GM12878 (cell line): ENCODE measurements at regions not wholly inside any gene's neighbourhood (a gene's known extent, or its start where the extent isn't known, plus 50 kb on each side); places are given as distances from the start of the nearest gene placed in this dataset.

ENCODE experiments used
- ATAC-seq: fragments of 200-7000 bp; cut with Tn5 transposase; 3 replicates; pipeline ENCODE4 v1.9.1; 2020; ENCODE audit warnings: mild to moderate bottlenecking, moderate library complexity
- BruUV-seq: library from RNA; stranded (reverse); fragments of 400-500 nt; replicated peaks from 2 replicates; lab custom pipeline; 2021; lab: Mats Ljungman, UMichigan
- CTCF ChIA-PET: fragments of 300-600 bp; sonication (Branson Sonifier 250); formaldehyde crosslinking; extraction: SDS; loops from one replicate; lab custom pipeline; 2021; ENCODE audit warnings: inconsistent platforms; lab: Yijun Ruan, JAX
- POLR2A ChIA-PET: fragments of 350-600 bp; formaldehyde crosslinking; extraction: SDS; loops from one replicate; lab custom pipeline; 2021; ENCODE audit warnings: inconsistent platforms; lab: Charles Lee
- RAD21 ChIA-PET: fragments of 300-600 bp; sonication (Branson Sonifier 250); formaldehyde crosslinking; loops from one replicate; lab custom pipeline; 2023; ENCODE audit warnings: antibody characterized with exemption; ENCODE audit not compliant: unreplicated experiment; lab: Charles Lee
- SMC1A ChIA-PET: fragments of 300-600 bp; sonication (Branson Sonifier 250); formaldehyde crosslinking; loops from one replicate; lab custom pipeline; 2023; ENCODE audit not compliant: unreplicated experiment, uncharacterized antibody; lab: Charles Lee
- DNase-seq: peaks from one replicate; pipeline ENCODE4 v3.0.0-alpha.2; 2011; ENCODE audit warnings: low read depth, low spot score
- FAIRE-seq: peaks from 3 replicates; lab custom pipeline; 2011; peaks lifted over from hg19 to GRCh38; lab: Jason Lieb, UNC
- H2AFZ ChIP-seq: 2 replicates; pipeline ENCODE4 v1.6.0; 2011; ENCODE audit warnings: low read depth, low read length, control low read depth; ENCODE audit not compliant: control insufficient read depth
- H3K27ac ChIP-seq: 2 replicates; pipeline ENCODE4 v1.5.1; 2011; ENCODE audit warnings: control low read depth; ENCODE audit not compliant: control insufficient read depth, insufficient read depth
- H3K27me3 ChIP-seq, 2 experiments: replicated peaks in 1 of 2; 2 replicates each; pipeline versions ENCODE4 v1.6.0 to v1.6.1; 2011; ENCODE audit warnings: low read length in 1 of 2; ENCODE audit not compliant: control insufficient read depth in 2 of 2, insufficient read depth in 2 of 2
- H3K36me3 ChIP-seq, 2 experiments: 2 replicates each; pipeline ENCODE4 v1.5.1; 2011; ENCODE audit warnings: low read length in 1 of 2; ENCODE audit not compliant: control insufficient read depth in 2 of 2, insufficient read depth in 2 of 2
- H3K4me1 ChIP-seq: 2 replicates; pipeline ENCODE4 v1.6.1; 2011; ENCODE audit warnings: mild to moderate bottlenecking, low read length, moderate library complexity, mixed read lengths; ENCODE audit not compliant: control insufficient read depth, insufficient read depth
- H3K4me2 ChIP-seq: 2 replicates; pipeline ENCODE4 v1.6.0; 2011; ENCODE audit warnings: control low read depth; ENCODE audit not compliant: control insufficient read depth, insufficient read depth
- H3K4me3 ChIP-seq: fragments of 200-600 bp; sonication (generic); 2 replicates; pipeline ENCODE4 v1.5.1; 2016
- H3K79me2 ChIP-seq: 2 replicates; pipeline ENCODE4 v1.6.0; 2011; ENCODE audit warnings: low read length; ENCODE audit not compliant: control insufficient read depth, insufficient read depth
- H3K9ac ChIP-seq: 2 replicates; pipeline ENCODE4 v1.8.0; 2011; ENCODE audit warnings: low read length, control low read depth, mixed read lengths; ENCODE audit not compliant: control insufficient read depth, insufficient read depth
- H3K9me3 ChIP-seq: replicated peaks from 3 replicates; pipeline ENCODE4 v1.5.1; 2011; ENCODE audit warnings: mild to moderate bottlenecking, low read length; ENCODE audit not compliant: control insufficient read depth, insufficient read depth
- H4K20me1 ChIP-seq: 2 replicates; pipeline ENCODE4 v1.6.0; 2011; ENCODE audit not compliant: control insufficient read depth, insufficient read depth
- BRCA1 ChIP-seq: IDR thresholded peaks from 2 replicates; pipeline ENCODE4 v1.6.1; 2011; ENCODE audit warnings: low read depth, low read length, improper control_type of control experiment
- CBX5 ChIP-seq: sonication (generic); IDR thresholded peaks from 2 replicates; pipeline ENCODE4 v1.6.1; 2016; ENCODE audit warnings: low read depth, moderate library complexity, mild to moderate bottlenecking, inconsistent platforms
- HSF1 ChIP-seq: fragments of 150-350 bp; IDR thresholded peaks from 2 replicates; pipeline ENCODE4 v1.6.1; 2014; ENCODE audit warnings: mild to moderate bottlenecking, low read depth, low read length
- KDM1A ChIP-seq: fragments of 200-600 bp; sonication (generic); IDR thresholded peaks from 2 replicates; pipeline ENCODE4 v1.6.1; 2016; ENCODE audit warnings: borderline replicate concordance
- KLF5 ChIP-seq: fragments of 450-650 bp; IDR thresholded peaks from 2 replicates; pipeline ENCODE4 v1.6.1; 2014; ENCODE audit warnings: mild to moderate bottlenecking; ENCODE audit not compliant: partially characterized antibody
- NFYB ChIP-seq: IDR thresholded peaks from 2 replicates; pipeline ENCODE4 v1.6.1; 2011; ENCODE audit warnings: low read depth, mild to moderate bottlenecking, low read length, improper control_type of control experiment, moderate library complexity; ENCODE audit not compliant: insufficient read depth
- NR2F1 ChIP-seq: fragments of 450-650 bp; conservative IDR thresholded peaks from 2 replicates; pipeline ENCODE4 v1.6.1; 2017; ENCODE audit warnings: mild to moderate bottlenecking
- PBX3 ChIP-seq: IDR thresholded peaks from 2 replicates; pipeline ENCODE4 v1.6.1; 2011; ENCODE audit warnings: mild to moderate bottlenecking, low read depth, low read length, moderate library complexity; ENCODE audit not compliant: insufficient replicate concordance
- PML ChIP-seq: IDR thresholded peaks from 2 replicates; pipeline ENCODE4 v1.6.1; 2012; ENCODE audit warnings: low read length, inconsistent platforms
- RCOR1 ChIP-seq: conservative IDR thresholded peaks from 2 replicates; pipeline ENCODE4 v1.6.1; 2012; ENCODE audit warnings: low read depth, low read length, improper control_type of control experiment
- SIX5 ChIP-seq: IDR thresholded peaks from 2 replicates; pipeline ENCODE4 v1.6.1; 2011; ENCODE audit warnings: mild to moderate bottlenecking, low read depth, low read length, moderate library complexity; ENCODE audit not compliant: severe bottlenecking
- USF2 ChIP-seq: IDR thresholded peaks from 2 replicates; pipeline ENCODE4 v1.6.1; 2011; ENCODE audit warnings: low read depth, low read length, improper control_type of control experiment, borderline replicate concordance
- YBX1 ChIP-seq: fragments of 450-650 bp; IDR thresholded peaks from 2 replicates; pipeline ENCODE4 v1.6.1; 2016; ENCODE audit warnings: antibody characterized with exemption
- ZBTB33 ChIP-seq: fragments of 450-650 bp; IDR thresholded peaks from 2 replicates; pipeline ENCODE4 v1.6.1; 2017; ENCODE audit warnings: mild to moderate bottlenecking
- WGBS: methylation state at CpG from one replicate; pipeline ENCODE4 v1.1.6; 2016; ENCODE audit warnings: low lambda C conversion rate; ENCODE audit not compliant: insufficient replicate concordance, insufficient coverage; ENCODE audit errors: missing lambda C conversion rate; 5-methylcytosine and 5-hydroxymethylcytosine counted together
- in situ Hi-C: fragments of 300-500 bp; cut with MboI; formaldehyde crosslinking; loops from 9 replicates; pipeline ENCODE4 v1.14.3; 2018; ENCODE audit warnings: mixed read lengths
- intact Hi-C: fragments of 100-400 bp; cut with micrococcal nuclease; formaldehyde crosslinking; loops from one replicate; pipeline ENCODE4 v1.14.2; 2022; ENCODE audit not compliant: unreplicated experiment

GRCh38 chr6:94510877-94511276 is 1066.5 kb upstream of the MANEA start:
- Histone ChIP-seq H3K9ac (no peak overlapping the region), H3K9me3 (no peaks in the 10 kb centered on the region), H4K20me1 (no peaks in the 10 kb centered on the region), H2AFZ (no peak overlapping the region), H3K4me1 (no peaks in the 10 kb centered on the region), H3K27me3 (no peaks in the 10 kb centered on the region), H3K4me2 (no peak overlapping the region), H3K36me3 (no peaks in the 10 kb centered on the region), H3K4me3 (no peak overlapping the region), H3K27ac (no peak overlapping the region), H3K79me2 (no peaks in the 10 kb centered on the region)
- TF ChIP-seq HSF1, result no peak
- TF ChIP-seq SIX5, result no peak
- RAD21 ChIA-PET, result no interaction called here
- in situ Hi-C loops (no loop called here), intact Hi-C loops (no loop called here)
- CTCF ChIA-PET, result no interaction called here
- SMC1A ChIA-PET, result no interaction called here
- 40% methylated on average over 18 of the region's 18 CpGs for WGBS
- no peak for ATAC-seq
- no TSS peak for BruUV-seq
- POLR2A ChIA-PET, result no interaction called here
- no peak for FAIRE-seq
- no peak for DNase-seq

- in situ Hi-C loops, result no loop called here
- CTCF ChIA-PET, result no interaction called here
- H3K36me3 ChIP-seq, result no peaks in the 10 kb centered on the region
- no peak overlapping the region for H3K4me2 ChIP-seq
- WGBS, result 11% methylated on average over 2 of the region's 2 CpGs
- no peak for ATAC-seq
- no peak overlapping the region for H3K9ac ChIP-seq
- no peaks in the 10 kb centered on the region for H4K20me1 ChIP-seq
- H3K27me3 ChIP-seq, result no peaks in the 10 kb centered on the region
- intact Hi-C loops, result no loop called here
- no peaks in the 10 kb centered on the region for H3K4me1 ChIP-seq
- RAD21 ChIA-PET, result no interaction called here
- H3K9me3 ChIP-seq, result no peaks in the 10 kb centered on the region
- SMC1A ChIA-PET, result no interaction called here
- no peak overlapping the region for H3K4me3 ChIP-seq
- H3K27ac ChIP-seq, result no peak overlapping the region
- FAIRE-seq, result no peak
- no peak overlapping the region for H2AFZ ChIP-seq
- BruUV-seq, result no TSS peak
- H3K79me2 ChIP-seq, result no peaks in the 10 kb centered on the region
- POLR2A ChIA-PET, result no interaction called here
- no peak for DNase-seq
- TF ChIP-seq BRCA1, result no peak
- TF ChIP-seq ZBTB33, result no peak
- no peak for TF ChIP-seq YBX1
- no peak for TF ChIP-seq PML
- TF ChIP-seq USF2, result no peak
- no peak for TF ChIP-seq RCOR1
- no peak for TF ChIP-seq KLF5
- no peak for TF ChIP-seq CBX5
- no peak for TF ChIP-seq NR2F1
- TF ChIP-seq NFYB, result no peak
- TF ChIP-seq PBX3, result no peak
- no peak for TF ChIP-seq KDM1A
These were observed 1075.8 kb upstream of the MANEA start for GRCh38 chr6:94501516-94501915.
